Left ventricle myocardium inferior (tissue), 1 donor: ENCODE measurements at regions not wholly inside any gene's neighbourhood (a gene's known extent, or its start where the extent isn't known, plus 50 kb on each side); places are given as distances from the start of the nearest gene placed in this dataset.
"Not testable (repeated sequence)": the region's sequence is repeated elsewhere in the genome, so short reads cannot be mapped to it uniquely, and the experiment has no call there.

Experiments
- DNase-seq: peaks from one replicate; pipeline ENCODE4 v3.0.0-alpha.2; 2020
- H3K27ac ChIP-seq: fragments of 200-600 bp; replicated peaks from 2 replicates; pipeline ENCODE4 v1.8.0; 2021
- H3K27me3 ChIP-seq: fragments of 200-600 bp; 2 replicates; pipeline ENCODE4 v1.8.0; 2021; ENCODE audit warnings: low read depth
- H3K36me3 ChIP-seq: fragments of 200-600 bp; 2 replicates; pipeline ENCODE4 v1.8.0; 2021
- H3K4me1 ChIP-seq: fragments of 200-600 bp; 2 replicates; pipeline ENCODE4 v1.8.0; 2021
- H3K4me3 ChIP-seq: fragments of 200-600 bp; 2 replicates; pipeline ENCODE4 v1.8.0; 2021; ENCODE audit warnings: mild to moderate bottlenecking, moderate library complexity
- H3K9me3 ChIP-seq: fragments of 200-600 bp; replicated peaks from 2 replicates; pipeline ENCODE4 v1.8.0; 2021
- CTCF ChIP-seq: fragments of 200-600 bp; IDR thresholded peaks from 2 replicates; pipeline ENCODE4 v1.8.0; 2021; ENCODE audit warnings: antibody characterized with exemption, mild to moderate bottlenecking, borderline replicate concordance
- intact Hi-C: fragments of 100-400 bp; cut with micrococcal nuclease; formaldehyde crosslinking; loops from one replicate; pipeline ENCODE4 v1.11.0; 2022
- donor health status: DM: no; HTN: yes; CAD: no; lungs with severe emphysema.

GRCh38 chr5:164137095-164137494 is 631.7 kb downstream of the MAT2B start:
- peaks cover 6% of the 10 kb centered on the region for H3K9me3 ChIP-seq
- H3K36me3 ChIP-seq = no peaks in the 10 kb centered on the region
- H3K4me1 ChIP-seq = no peaks in the 10 kb centered on the region
- H3K4me3 ChIP-seq = no peak overlapping the region
- TF ChIP-seq CTCF = no peak
- no peaks in the 10 kb centered on the region for H3K27me3 ChIP-seq
- DNase-seq = no peak
- intact Hi-C loops = no loop called here
- H3K27ac ChIP-seq = no peak overlapping the region

- no peak for DNase-seq
- no peaks in the 10 kb centered on the region for H3K4me1 ChIP-seq
- no peaks in the 10 kb centered on the region for H3K9me3 ChIP-seq
- intact Hi-C loops = no loop called here
- H3K4me3 ChIP-seq = no peak overlapping the region
- no peak for TF ChIP-seq CTCF
- H3K36me3 ChIP-seq = no peaks in the 10 kb centered on the region
- H3K27ac ChIP-seq = no peak overlapping the region
- no peaks in the 10 kb centered on the region for H3K27me3 ChIP-seq
These were observed 634.0 kb downstream of the MAT2B start for GRCh38 chr5:164139423-164139822.

DNA sequence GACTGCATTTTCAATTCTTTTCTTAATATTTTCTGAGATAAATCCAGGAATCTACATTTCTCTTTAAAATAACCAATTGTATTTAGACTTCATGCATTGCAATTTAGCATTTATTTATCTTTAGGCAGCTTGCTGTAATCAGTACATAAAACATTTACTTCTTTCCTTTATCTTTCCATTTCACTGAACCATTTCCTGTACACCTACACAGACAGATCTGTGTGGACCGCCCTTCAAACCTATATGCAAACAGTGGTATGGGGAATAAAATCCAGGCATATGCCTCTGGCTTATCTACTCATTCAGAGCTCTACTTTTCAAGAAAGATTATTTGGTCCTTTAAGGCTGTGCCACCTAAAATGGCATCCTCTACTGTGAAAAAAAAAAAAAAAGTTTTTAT is 640.0 kb downstream of the MAT2B start:
- TF ChIP-seq CTCF = no peak
- DNase-seq = no peak
- no peaks in the 10 kb centered on the region for H3K36me3 ChIP-seq
- no peak overlapping the region for H3K27ac ChIP-seq
- intact Hi-C loops = no loop called here
- no peaks in the 10 kb centered on the region for H3K27me3 ChIP-seq
- H3K4me3 ChIP-seq = no peak overlapping the region
- H3K4me1 ChIP-seq = no peaks in the 10 kb centered on the region
- H3K9me3 ChIP-seq = no peaks in the 10 kb centered on the region

DNA sequence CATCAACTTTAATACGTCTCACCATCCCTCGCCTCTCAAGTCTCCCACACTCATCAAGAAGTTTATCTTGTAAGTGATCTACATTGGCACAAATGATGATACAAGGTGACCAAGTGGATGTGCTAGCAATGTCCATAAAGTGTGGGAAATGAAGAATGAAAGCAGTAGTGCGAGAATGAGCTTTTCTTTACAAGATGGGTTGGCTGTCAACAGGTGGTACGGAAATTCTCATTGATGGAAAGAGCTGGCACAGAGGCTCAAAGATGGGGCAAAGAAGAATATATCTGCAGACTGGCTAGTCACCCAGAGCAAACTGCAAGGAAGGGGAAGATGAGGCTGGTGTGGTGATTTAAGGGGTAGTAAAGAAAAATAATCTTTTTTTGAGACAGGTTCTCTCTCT is 640.8 kb downstream of the MAT2B start:
- Histone ChIP-seq H3K4me3 (no peak overlapping the region), H3K9me3 (no peaks in the 10 kb centered on the region), H3K27ac (no peak overlapping the region), H3K27me3 (no peaks in the 10 kb centered on the region), H3K4me1 (no peaks in the 10 kb centered on the region), H3K36me3 (no peaks in the 10 kb centered on the region)
- DNase-seq = no peak
- no peak for TF ChIP-seq CTCF
- intact Hi-C loops = no loop called here

GRCh38 chr5:164148292-164148691 is 642.9 kb downstream of the MAT2B start:
- Histone ChIP-seq H3K27me3 (no peaks in the 10 kb centered on the region), H3K27ac (no peak overlapping the region), H3K4me1 (no peaks in the 10 kb centered on the region), H3K9me3 (no peaks in the 10 kb centered on the region), H3K4me3 (no peak overlapping the region), H3K36me3 (no peaks in the 10 kb centered on the region)
- no peak for TF ChIP-seq CTCF
- intact Hi-C loops = no loop called here
- no peak for DNase-seq

GRCh38 chr5:164152539-164152938 is 647.1 kb downstream of the MAT2B start:
- H3K27ac ChIP-seq, H3K27me3 ChIP-seq, H3K36me3 ChIP-seq, H3K9me3 ChIP-seq, DNase-seq, H3K4me3 ChIP-seq, intact Hi-C loops, H3K4me1 ChIP-seq: not testable (repeated sequence)
